BE2C (cell line): ENCODE measurements at regions not wholly inside any gene's neighbourhood (a gene's known extent, or its start where the extent isn't known, plus 50 kb on each side); places are given as distances from the start of the nearest gene placed in this dataset.

Experiments used
- DNase-seq: peaks from one replicate; pipeline ENCODE4 v3.0.0-alpha.2; 2020
- H3K27me3 ChIP-seq: fragments of 250-450 bp; sonication (Bioruptor Pico); 2 replicates; pipeline ENCODE4 v1.5.1; 2020; ENCODE audit warnings: mild to moderate bottlenecking
- H3K36me3 ChIP-seq: fragments of 250-450 bp; sonication (Bioruptor Pico); 2 replicates; pipeline ENCODE4 v1.5.1; 2020; ENCODE audit warnings: mild to moderate bottlenecking
- H3K4me1 ChIP-seq: fragments of 250-450 bp; sonication (Bioruptor Pico); 2 replicates; pipeline ENCODE4 v1.5.1; 2020
- H3K4me3 ChIP-seq: 2 replicates; pipeline ENCODE4 v1.5.1; 2011; ENCODE audit warnings: low read depth, low read length
- H3K9me3 ChIP-seq: fragments of 250-450 bp; sonication (Bioruptor Pico); 2 replicates; pipeline ENCODE4 v1.5.1; 2020
- TF ChIP-seq, protein P1 (sequence below): IDR thresholded peaks from 2 replicates; pipeline ENCODE4 v1.5.1; 2012; ENCODE audit warnings: mild to moderate bottlenecking, low read depth, low read length

DNA sequence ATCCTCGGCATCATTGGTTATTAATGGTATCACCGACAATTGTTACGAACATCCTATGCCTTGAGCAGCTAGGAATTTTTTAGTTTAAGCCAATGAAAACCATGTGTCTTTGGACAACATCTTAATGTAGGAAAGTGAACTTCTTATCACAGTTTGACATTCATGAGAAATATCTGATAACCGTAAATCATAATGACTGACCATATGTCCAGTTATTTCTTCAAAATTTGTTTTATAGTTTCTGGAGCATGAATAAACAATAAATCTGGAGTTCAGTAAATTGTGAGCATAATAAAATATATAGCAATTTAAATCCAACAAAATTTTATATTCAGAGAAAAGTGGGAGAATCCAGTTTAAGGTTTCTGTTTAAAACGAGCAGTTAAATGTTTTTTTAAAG lies 970.1 kb upstream of the ADGRB3 start:
- H3K36me3 ChIP-seq, result no peaks in the 10 kb centered on the region
- no peak for DNase-seq
- no peaks in the 10 kb centered on the region for H3K9me3 ChIP-seq
- TF ChIP-seq, protein P1, sequence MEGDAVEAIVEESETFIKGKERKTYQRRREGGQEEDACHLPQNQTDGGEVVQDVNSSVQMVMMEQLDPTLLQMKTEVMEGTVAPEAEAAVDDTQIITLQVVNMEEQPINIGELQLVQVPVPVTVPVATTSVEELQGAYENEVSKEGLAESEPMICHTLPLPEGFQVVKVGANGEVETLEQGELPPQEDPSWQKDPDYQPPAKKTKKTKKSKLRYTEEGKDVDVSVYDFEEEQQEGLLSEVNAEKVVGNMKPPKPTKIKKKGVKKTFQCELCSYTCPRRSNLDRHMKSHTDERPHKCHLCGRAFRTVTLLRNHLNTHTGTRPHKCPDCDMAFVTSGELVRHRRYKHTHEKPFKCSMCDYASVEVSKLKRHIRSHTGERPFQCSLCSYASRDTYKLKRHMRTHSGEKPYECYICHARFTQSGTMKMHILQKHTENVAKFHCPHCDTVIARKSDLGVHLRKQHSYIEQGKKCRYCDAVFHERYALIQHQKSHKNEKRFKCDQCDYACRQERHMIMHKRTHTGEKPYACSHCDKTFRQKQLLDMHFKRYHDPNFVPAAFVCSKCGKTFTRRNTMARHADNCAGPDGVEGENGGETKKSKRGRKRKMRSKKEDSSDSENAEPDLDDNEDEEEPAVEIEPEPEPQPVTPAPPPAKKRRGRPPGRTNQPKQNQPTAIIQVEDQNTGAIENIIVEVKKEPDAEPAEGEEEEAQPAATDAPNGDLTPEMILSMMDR, result no peak
- no peaks in the 10 kb centered on the region for H3K27me3 ChIP-seq
- peaks cover 8% of the 10 kb centered on the region for H3K4me1 ChIP-seq
- H3K4me3 ChIP-seq, result no peak overlapping the region

DNA sequence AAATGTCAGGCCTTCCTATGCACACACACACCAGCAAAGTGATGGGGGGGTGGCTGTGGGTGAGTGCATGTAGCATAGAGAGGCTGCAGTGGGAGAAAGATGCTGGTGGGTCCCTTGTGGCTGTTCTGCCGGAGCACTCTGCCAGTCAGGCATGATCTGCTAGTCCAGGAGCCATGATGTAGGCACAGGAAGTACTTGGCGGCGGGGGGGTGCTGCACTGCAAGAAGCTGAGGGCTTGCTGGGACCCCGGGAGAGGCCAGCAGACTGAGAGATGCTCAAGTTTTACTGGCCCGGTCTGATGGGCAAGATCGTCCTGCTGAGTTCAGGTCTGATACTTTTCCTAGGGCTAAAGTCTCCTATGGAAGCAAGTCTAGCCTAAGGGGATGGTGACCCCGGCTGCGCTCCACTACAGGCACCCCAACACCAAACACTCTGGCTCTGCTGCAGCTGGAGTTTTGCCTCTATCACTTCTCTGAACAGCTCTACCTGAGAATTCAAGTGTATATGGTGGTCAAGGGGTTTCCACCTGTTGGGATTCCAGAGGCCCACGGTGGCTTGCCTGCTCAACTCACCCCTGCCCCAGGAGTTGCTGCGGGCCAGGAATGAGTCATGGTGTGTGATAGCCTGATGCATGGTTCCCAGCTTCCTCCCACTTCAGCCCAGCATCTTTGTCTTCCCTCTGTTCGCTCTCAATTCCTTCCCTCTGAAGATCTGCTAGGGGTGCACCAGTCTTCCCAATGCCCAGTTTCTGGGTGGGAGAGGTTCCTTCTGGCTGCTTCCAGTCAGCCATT lies 971.8 kb upstream of the ADGRB3 start:
- TF ChIP-seq, protein P1, result no peak
- Histone ChIP-seq H3K4me1 (peaks cover 8% of the 10 kb centered on the region), H3K36me3 (no peaks in the 10 kb centered on the region), H3K4me3 (no peak overlapping the region), H3K27me3 (no peaks in the 10 kb centered on the region), H3K9me3 (no peaks in the 10 kb centered on the region)
- DNase-seq, result no peak

DNA sequence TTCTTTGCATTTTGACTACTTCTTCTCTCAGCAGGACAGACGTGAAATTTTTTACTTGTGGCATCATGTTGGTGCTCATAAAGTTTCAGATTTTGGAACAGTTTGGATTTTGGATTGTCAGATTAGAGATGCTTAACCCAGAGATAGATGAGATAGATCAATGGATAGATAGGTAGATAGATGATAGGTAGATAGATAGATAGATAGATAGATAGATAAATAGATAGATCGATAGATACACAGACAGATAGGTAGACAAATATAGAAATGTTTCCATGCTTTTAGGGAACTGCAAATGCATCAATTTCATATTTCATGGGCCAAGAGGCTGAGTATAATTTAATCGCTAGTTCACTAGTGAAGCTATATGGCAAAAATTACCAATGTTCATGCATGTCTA lies 981.5 kb upstream of the ADGRB3 start:
- TF ChIP-seq, protein P1, result no peak
- Histone ChIP-seq H3K4me3 (no peak overlapping the region), H3K27me3 (no peaks in the 10 kb centered on the region), H3K36me3 (no peaks in the 10 kb centered on the region), H3K4me1 (no peaks in the 10 kb centered on the region), H3K9me3 (no peaks in the 10 kb centered on the region)
- no peak for DNase-seq

DNA sequence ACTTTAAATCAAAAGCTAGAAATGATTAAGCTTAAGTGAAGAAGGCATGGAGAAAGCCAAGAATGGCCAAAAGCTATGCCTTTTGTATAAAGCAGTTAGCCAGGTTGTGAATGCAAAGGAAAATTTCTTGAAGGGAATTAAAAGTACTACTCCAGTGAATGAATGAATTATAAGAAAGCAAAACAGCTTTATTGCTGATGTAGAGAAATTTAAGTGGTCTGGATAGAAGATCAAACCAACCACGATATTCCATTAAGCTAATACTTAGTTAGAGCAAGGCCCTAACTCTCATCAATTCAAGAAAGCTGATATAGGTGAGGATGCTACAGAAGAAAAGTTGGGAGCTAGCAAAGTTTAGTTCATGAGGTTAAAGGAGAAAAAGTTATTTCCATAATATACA lies 988.5 kb upstream of the ADGRB3 start:
- no peaks in the 10 kb centered on the region for H3K4me1 ChIP-seq
- TF ChIP-seq, protein P1, result no peak
- no peaks in the 10 kb centered on the region for H3K9me3 ChIP-seq
- H3K4me3 ChIP-seq, result no peak overlapping the region
- no peaks in the 10 kb centered on the region for H3K27me3 ChIP-seq
- DNase-seq, result no peak
- no peaks in the 10 kb centered on the region for H3K36me3 ChIP-seq

DNA sequence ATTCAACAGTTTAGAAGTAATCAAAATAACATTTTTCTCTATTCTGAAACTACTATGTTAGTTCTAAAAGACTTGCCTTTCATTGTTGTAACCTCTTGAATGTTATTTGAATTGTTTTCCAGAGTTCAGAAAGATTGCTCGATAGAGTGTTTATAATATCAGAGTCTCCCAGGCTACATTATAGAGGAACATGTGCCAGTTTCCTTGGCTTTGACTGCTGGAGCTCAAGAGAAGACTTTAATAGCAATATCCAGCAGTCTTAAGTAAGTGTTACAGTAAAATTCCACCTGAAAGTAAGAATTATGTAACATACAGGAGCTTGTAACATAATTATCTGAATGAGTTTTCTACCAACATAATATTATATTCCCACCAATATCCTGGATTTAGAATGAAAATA lies 991.8 kb upstream of the ADGRB3 start:
- Histone ChIP-seq H3K4me1 (no peaks in the 10 kb centered on the region), H3K27me3 (no peaks in the 10 kb centered on the region)
- no peak for DNase-seq

DNA sequence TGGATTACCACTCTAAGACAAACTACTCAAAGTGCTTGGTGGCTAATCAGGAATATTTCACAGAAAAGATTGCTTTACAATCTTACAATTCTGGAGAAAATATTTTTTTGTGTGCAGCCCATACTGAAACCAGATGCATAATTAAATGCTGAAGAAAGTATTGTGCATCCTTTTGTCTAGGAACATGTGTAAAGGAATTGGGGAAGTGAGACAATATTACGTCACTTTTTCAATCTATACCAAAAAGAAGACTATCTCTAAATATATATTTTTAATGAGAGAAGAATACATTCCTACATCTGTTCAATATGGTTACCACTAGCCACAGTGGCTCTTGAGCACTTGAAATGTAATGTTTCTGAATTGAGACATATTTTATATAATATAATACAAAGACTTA lies 992.5 kb upstream of the ADGRB3 start:
- TF ChIP-seq, protein P1, result no peak
- Histone ChIP-seq H3K27me3 (no peaks in the 10 kb centered on the region), H3K9me3 (no peaks in the 10 kb centered on the region), H3K4me3 (no peak overlapping the region), H3K4me1 (no peaks in the 10 kb centered on the region), H3K36me3 (no peaks in the 10 kb centered on the region)
- no peak for DNase-seq

More for the DNA sequence above, 991.8 kb upstream of the ADGRB3 start:
- Histone ChIP-seq H3K36me3 (no peaks in the 10 kb centered on the region), H3K9me3 (no peaks in the 10 kb centered on the region), H3K4me3 (no peak overlapping the region)
- TF ChIP-seq, protein P1, result no peak
